Liver (tissue), 3 donors: ENCODE measurements at regions not wholly inside any gene's neighbourhood (a gene's known extent, or its start where the extent isn't known, plus 50 kb on each side); places are given as distances from the start of the nearest gene placed in this dataset.

Experiments
- FOXA1 ChIP-seq: IDR thresholded peaks from 2 replicates; pipeline ENCODE4 v1.6.1; 2016; ENCODE audit warnings: antibody characterized with exemption
- HNF4A ChIP-seq, 2 donors: conservative IDR thresholded peaks; 2 replicates each; pipeline ENCODE4 v1.6.1; 2016; ENCODE audit warnings: antibody characterized with exemption in 2 of 2, mild to moderate bottlenecking in 2 of 2
- HNF4G ChIP-seq: IDR thresholded peaks from 2 replicates; pipeline ENCODE4 v1.6.1; 2016; ENCODE audit warnings: antibody characterized with exemption
- JUND ChIP-seq, 2 donors: IDR thresholded peaks; 2 replicates each; pipeline ENCODE4 v1.6.1; 2016; ENCODE audit warnings: antibody characterized with exemption in 2 of 2
- TAF1 ChIP-seq: conservative IDR thresholded peaks from 2 replicates; pipeline ENCODE4 v1.6.1; 2016; ENCODE audit warnings: antibody characterized with exemption, mild to moderate bottlenecking
- TF ChIP-seq, protein P1 (sequence below): fragments of 150-350 bp; IDR thresholded peaks from 2 replicates; pipeline ENCODE4 v1.5.1; 2017; ENCODE audit warnings: improper control_type of control experiment, low read depth, low read length; ENCODE audit not compliant: missing input control
- TF ChIP-seq, protein P2 (sequence below): IDR thresholded peaks from 2 replicates; pipeline ENCODE4 v1.6.1; 2016; ENCODE audit warnings: antibody characterized with exemption, mild to moderate bottlenecking
- TF ChIP-seq, protein P3 (sequence below): IDR thresholded peaks from 2 replicates; pipeline ENCODE4 v1.6.1; 2016; ENCODE audit warnings: antibody characterized with exemption
- TF ChIP-seq, protein P4 (sequence below): IDR thresholded peaks from 2 replicates; pipeline ENCODE4 v1.6.1; 2016; ENCODE audit warnings: antibody characterized with exemption
- donor health status: healthy.
- donor health status: healthy.

DNA sequence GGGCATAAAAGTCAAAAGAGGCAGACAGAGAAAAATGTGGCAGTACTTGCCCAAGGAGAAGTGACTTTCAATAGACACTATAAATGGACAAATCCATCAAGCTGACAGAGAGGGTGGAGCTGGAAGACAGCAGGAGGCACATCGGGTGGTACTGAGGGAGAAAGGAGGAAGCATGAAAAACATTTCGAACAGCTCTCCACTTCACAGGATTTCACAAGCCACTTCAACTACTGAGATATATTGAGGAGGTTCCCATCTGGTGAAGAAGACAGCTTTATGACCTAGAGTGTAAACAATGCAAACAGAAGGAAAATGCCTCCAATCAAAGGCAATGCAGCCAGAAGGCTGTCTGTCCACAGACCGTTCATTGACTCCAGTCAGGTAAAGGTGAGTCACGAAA, 259.4 kb upstream of the ECI2 start:
- TF ChIP-seq HNF4G: no peak
- no peak for TF ChIP-seq HNF4A (conservative IDR thresholded peaks at IDR 0.05)
- TF ChIP-seq, protein P1, sequence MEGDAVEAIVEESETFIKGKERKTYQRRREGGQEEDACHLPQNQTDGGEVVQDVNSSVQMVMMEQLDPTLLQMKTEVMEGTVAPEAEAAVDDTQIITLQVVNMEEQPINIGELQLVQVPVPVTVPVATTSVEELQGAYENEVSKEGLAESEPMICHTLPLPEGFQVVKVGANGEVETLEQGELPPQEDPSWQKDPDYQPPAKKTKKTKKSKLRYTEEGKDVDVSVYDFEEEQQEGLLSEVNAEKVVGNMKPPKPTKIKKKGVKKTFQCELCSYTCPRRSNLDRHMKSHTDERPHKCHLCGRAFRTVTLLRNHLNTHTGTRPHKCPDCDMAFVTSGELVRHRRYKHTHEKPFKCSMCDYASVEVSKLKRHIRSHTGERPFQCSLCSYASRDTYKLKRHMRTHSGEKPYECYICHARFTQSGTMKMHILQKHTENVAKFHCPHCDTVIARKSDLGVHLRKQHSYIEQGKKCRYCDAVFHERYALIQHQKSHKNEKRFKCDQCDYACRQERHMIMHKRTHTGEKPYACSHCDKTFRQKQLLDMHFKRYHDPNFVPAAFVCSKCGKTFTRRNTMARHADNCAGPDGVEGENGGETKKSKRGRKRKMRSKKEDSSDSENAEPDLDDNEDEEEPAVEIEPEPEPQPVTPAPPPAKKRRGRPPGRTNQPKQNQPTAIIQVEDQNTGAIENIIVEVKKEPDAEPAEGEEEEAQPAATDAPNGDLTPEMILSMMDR: no peak
- TF ChIP-seq, protein P2, sequence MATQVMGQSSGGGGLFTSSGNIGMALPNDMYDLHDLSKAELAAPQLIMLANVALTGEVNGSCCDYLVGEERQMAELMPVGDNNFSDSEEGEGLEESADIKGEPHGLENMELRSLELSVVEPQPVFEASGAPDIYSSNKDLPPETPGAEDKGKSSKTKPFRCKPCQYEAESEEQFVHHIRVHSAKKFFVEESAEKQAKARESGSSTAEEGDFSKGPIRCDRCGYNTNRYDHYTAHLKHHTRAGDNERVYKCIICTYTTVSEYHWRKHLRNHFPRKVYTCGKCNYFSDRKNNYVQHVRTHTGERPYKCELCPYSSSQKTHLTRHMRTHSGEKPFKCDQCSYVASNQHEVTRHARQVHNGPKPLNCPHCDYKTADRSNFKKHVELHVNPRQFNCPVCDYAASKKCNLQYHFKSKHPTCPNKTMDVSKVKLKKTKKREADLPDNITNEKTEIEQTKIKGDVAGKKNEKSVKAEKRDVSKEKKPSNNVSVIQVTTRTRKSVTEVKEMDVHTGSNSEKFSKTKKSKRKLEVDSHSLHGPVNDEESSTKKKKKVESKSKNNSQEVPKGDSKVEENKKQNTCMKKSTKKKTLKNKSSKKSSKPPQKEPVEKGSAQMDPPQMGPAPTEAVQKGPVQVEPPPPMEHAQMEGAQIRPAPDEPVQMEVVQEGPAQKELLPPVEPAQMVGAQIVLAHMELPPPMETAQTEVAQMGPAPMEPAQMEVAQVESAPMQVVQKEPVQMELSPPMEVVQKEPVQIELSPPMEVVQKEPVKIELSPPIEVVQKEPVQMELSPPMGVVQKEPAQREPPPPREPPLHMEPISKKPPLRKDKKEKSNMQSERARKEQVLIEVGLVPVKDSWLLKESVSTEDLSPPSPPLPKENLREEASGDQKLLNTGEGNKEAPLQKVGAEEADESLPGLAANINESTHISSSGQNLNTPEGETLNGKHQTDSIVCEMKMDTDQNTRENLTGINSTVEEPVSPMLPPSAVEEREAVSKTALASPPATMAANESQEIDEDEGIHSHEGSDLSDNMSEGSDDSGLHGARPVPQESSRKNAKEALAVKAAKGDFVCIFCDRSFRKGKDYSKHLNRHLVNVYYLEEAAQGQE: no peak
- TF ChIP-seq JUND (IDR thresholded peaks at IDR 0.05): no peak
- no peak for TF ChIP-seq TAF1
- TF ChIP-seq, protein P3, sequence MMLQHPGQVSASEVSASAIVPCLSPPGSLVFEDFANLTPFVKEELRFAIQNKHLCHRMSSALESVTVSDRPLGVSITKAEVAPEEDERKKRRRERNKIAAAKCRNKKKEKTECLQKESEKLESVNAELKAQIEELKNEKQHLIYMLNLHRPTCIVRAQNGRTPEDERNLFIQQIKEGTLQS: no peak
- TF ChIP-seq, protein P4, sequence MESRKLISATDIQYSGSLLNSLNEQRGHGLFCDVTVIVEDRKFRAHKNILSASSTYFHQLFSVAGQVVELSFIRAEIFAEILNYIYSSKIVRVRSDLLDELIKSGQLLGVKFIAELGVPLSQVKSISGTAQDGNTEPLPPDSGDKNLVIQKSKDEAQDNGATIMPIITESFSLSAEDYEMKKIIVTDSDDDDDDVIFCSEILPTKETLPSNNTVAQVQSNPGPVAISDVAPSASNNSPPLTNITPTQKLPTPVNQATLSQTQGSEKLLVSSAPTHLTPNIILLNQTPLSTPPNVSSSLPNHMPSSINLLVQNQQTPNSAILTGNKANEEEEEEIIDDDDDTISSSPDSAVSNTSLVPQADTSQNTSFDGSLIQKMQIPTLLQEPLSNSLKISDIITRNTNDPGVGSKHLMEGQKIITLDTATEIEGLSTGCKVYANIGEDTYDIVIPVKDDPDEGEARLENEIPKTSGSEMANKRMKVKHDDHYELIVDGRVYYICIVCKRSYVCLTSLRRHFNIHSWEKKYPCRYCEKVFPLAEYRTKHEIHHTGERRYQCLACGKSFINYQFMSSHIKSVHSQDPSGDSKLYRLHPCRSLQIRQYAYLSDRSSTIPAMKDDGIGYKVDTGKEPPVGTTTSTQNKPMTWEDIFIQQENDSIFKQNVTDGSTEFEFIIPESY: no peak
- TF ChIP-seq FOXA1: no peak
